ENCODE measurements at regions not wholly inside any gene's neighbourhood (a gene's known extent, or its start where the extent isn't known, plus 50 kb on each side); places are given as distances from the start of the nearest gene placed in this dataset.

GRCh38 chr7:68535266-68535665, 1063.0 kb upstream of the AUTS2 start:
- DNase-seq (ENCODE audit: low read depth in 2 of 2) = no peak

GRCh38 chr7:68537051-68537773, 1061.1 kb upstream of the AUTS2 start:
- DNase-seq (ENCODE audit: low read depth in 2 of 2) = no peak

DNA sequence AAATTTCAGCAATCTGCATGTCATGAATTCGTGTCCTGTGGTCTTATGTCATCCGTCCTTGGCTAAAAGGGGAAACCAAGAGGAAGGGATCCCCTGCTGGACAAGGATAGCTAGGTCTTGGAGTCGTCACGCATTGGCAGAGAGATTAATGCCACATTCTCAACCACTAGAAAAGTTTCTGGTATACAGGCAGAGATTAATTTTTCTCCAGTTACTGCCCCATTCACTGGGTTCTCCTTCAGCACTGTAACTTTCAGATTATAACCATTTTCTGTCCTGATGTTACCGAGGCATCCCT, 1060.6 kb upstream of the AUTS2 start:
- no peak for DNase-seq (ENCODE audit: low read depth in 2 of 2)

- no peak for DNase-seq (ENCODE audit: low read depth in 2 of 2)
These were observed 1055.4 kb upstream of the AUTS2 start for GRCh38 chr7:68542831-68543230.

GRCh38 chr7:68544851-68545250, 1053.4 kb upstream of the AUTS2 start:
- no peak for DNase-seq (ENCODE audit: low read depth in 2 of 2)

DNA sequence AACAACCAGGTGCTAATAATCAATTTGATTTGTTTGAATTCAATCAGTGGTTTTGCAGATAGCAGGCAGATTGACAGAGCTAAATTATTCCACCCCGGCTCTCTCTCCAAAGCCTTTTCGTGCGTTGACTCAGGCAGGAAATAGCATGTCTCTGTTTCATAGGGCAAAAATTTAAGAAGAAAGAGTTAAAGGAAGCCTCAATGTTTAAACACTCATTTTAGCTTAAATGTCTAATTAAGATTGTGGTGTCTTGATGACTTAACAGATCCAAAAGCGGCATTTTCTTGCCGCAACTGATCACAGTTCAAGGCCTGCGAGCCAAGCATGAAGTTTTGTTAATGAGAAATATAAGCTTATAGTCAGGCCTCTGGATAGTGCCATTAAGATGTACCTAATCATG, 1051.1 kb upstream of the AUTS2 start:
- no peak for DNase-seq (ENCODE audit: low read depth in 2 of 2)

DNA sequence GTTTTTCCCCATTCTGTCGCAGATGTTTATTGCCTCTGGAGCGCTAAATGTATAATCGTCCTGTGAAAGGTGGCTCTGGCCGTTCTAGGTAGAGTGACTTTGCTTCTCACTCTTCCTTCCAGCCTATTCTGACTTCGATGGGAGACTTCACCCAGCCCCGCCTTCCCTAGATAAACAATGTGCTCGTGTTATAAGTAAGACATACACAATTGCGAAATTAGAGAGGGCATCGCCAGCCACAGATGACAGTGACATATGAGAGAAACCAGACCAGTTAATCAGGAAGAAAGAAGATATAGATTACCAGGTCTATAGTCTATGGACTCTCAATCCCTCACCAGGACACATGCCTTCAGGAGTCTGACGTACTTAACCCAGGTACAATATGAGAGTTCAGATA, 1050.5 kb upstream of the AUTS2 start:
- no peak for DNase-seq (ENCODE audit: low read depth in 2 of 2)

- DNase-seq (ENCODE audit: low read depth in 2 of 2) = no peak
These were observed 1048.2 kb upstream of the AUTS2 start for GRCh38 chr7:68550027-68550426.

- DNase-seq (ENCODE audit: low read depth in 2 of 2) = no peak
These were observed 1047.6 kb upstream of the AUTS2 start for GRCh38 chr7:68550635-68551034.

DNA sequence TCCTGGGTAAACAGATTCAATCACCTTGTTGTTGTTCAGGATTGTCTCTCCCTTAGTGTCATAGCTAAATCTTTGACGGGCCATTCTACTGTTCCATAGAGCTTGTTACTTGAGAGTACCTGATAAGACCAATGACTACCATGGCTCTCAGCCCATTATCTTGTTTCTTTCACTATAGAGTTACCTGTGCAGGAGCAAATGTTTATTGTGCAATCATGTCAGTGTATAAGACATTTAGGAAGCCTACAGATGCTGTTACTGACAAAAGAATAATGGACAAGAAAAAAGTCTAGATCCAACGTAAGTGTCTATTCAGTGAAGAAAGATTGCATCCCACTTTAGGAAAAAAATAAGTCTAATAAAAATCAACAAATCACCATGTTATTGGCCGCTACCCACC, 1041.7 kb upstream of the AUTS2 start:
- no peak for DNase-seq (ENCODE audit: low read depth in 2 of 2)

- no peak for DNase-seq (ENCODE audit: low read depth in 2 of 2)
These were observed 1038.8 kb upstream of the AUTS2 start for GRCh38 chr7:68559518-68559917.

GRCh38 chr7:68562323-68562899, 1035.9 kb upstream of the AUTS2 start:
- no peak for DNase-seq (ENCODE audit: low read depth in 2 of 2)

- DNase-seq (ENCODE audit: low read depth in 2 of 2) = no peak
These were observed 1033.8 kb upstream of the AUTS2 start for GRCh38 chr7:68564306-68565135.

DNA sequence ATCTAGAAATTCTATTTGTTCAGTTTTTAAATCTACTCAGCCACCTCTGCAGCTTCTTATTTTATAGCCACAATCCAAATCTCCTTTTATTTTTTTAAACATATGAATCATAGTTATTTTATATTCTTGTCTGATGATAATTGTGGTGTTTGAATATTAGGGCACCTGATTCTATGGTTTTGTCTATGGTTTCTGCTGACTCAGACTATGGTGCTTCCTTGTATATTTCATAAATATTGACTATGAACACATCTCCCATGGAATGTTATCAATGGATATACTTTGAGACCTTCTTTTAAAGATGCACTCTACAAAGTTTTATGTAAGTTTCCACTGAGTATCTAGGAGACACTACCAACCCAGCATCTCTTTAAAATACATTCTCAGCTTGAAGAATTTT, 1027.0 kb upstream of the AUTS2 start:
- no peak for DNase-seq (ENCODE audit: low read depth in 2 of 2)

- no peak for DNase-seq (ENCODE audit: low read depth in 2 of 2)
These were observed 1024.8 kb upstream of the AUTS2 start for GRCh38 chr7:68573271-68574005.

DNA sequence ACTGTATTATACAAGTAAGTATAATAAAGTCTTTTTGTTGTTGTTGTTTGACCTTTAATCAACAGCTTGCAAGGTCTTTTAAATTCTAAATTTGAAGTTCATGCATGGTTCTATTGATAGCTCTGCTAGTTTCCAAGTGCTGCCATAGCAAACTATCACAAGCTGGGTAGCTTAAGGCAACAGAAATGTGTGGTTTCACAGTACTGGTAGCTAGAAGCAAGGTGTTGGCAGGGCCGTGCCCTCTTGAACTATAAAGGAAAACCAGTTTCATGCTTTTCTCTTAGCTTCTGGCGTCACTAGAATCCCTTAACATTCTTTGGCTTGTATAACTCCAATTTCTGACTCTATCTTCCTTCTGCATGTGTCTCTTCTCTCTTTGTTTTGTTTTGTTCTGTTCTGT, 1021.9 kb upstream of the AUTS2 start:
- DNase-seq (ENCODE audit: low read depth in 2 of 2) = no peak

DNA sequence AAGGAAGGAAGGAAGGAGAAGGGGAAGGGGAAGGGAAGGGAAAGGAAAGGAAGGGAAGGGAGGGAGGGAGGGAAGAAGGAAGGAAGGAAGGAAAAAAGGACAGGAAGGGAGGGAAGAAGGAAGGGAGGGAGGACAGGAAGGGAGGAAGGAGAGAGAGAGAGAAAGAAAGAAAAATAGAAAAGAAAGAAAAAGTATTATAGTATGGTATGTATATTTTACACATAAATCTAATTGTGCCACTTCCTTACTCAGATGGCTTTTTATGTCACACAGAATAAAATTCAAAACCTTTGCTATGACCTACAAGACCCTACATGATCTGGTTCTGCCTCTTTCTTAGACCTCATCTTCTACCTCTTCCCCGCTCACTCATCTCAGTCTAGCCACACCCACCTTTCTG, 1016.9 kb upstream of the AUTS2 start:
- no peak for DNase-seq (ENCODE audit: low read depth in 2 of 2)

GRCh38 chr7:68587599-68587998, 1010.7 kb upstream of the AUTS2 start:
- DNase-seq (ENCODE audit: low read depth in 2 of 2) = no peak

DNA sequence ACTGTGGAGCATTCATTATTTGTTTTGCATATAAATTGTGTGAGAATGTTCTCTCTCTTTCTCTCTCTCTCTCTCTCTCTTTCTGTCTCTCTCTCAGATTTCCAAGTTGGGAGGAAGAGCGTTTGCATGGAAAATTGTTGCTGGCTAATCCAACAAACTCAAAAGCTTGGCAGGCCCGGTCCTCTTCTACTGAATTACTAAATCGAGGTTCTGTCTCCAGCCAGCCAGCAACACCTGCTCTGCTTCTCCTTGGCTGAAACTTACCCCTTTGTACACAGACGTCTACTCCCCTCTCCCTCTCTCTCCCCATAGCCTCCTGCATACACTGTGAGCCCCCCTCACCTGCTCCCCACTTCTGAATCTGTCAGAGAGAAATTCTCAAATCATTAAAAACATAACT, 996.4 kb upstream of the AUTS2 start:
- DNase-seq (ENCODE audit: low read depth in 2 of 2) = no peak

DNA sequence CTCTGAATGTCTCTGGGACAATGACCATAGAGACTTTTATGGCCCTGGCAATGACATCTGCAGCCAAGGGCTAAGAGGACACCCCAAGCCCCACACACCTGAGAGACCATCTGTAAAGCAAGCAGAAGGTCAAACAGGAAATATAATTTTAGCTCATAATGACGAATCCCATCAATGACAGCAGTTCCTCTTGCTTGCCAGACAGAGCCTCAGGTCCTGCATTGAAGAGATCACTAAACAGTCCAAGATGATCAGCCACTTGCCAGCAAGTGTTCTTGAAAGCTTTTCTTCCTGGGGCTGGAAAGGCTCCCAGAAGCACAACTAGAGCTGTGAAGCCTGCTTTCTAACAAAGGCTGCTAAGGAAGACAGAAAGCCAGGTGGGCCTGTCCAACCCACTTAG, 993.7 kb upstream of the AUTS2 start:
- DNase-seq (ENCODE audit: low read depth in 2 of 2) = no peak

GRCh38 chr7:68610701-68611100, 987.6 kb upstream of the AUTS2 start:
- no peak for DNase-seq (ENCODE audit: low read depth in 2 of 2)

GRCh38 chr7:68613405-68613804, 984.9 kb upstream of the AUTS2 start:
- DNase-seq (ENCODE audit: low read depth in 2 of 2) = no peak

GRCh38 chr7:68613897-68614296, 984.4 kb upstream of the AUTS2 start:
- DNase-seq (ENCODE audit: low read depth in 2 of 2) = no peak
